ENCODE measurements at regions not wholly inside any gene's neighbourhood (a gene's known extent, or its start where the extent isn't known, plus 50 kb on each side); places are given as distances from the start of the nearest gene placed in this dataset.

DNA sequence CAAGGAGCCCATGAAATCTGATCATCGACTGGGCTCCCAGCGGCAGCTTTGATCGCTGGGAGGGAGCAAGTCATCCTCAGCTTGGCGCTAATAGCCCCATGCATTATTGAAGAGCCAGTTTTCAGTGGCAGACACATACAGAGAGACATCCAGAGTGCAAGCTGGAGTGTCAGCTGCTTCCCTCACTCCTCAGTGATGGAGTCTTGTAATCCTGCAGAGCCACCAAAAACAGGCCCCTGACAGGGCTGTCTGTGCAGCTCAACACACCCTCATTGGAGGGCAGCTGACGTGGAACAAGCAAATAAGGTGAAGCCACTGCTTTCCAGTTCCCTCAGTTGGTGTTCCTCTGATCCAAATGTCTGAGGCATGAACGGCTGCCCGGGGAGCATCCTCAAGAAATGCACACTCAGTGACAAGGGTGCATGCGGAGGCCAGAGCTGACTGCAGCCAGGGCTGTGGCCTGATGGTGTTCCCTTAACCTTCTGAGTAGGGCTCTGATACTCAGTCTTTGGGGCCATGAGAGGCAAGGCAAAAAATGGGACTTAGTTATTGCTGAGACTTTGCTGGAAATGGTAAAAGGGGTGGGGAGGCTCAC is 97.4 kb downstream of the RHOB start:
- Histone ChIP-seq H3K9me3 (replicated peaks in 1 of 3) (no peaks in the 10 kb centered on the region), H3K27me3 (no peaks in the 10 kb centered on the region), H3K36me3 (replicated peaks in 1 of 2) (no peaks in the 10 kb centered on the region), H3K4me3 (no peak overlapping the region), H3K27ac (no peak overlapping the region), H3K4me1 (replicated peaks in 1 of 2) (no peaks in the 10 kb centered on the region)
- 79 to 89% (median 82%) methylated on average over 7 to 8 of the region's 8 CpGs for WGBS, 4 donors
- intact Hi-C loops (cut with DNase I), result no loop called here
- TF ChIP-seq, protein P1, sequence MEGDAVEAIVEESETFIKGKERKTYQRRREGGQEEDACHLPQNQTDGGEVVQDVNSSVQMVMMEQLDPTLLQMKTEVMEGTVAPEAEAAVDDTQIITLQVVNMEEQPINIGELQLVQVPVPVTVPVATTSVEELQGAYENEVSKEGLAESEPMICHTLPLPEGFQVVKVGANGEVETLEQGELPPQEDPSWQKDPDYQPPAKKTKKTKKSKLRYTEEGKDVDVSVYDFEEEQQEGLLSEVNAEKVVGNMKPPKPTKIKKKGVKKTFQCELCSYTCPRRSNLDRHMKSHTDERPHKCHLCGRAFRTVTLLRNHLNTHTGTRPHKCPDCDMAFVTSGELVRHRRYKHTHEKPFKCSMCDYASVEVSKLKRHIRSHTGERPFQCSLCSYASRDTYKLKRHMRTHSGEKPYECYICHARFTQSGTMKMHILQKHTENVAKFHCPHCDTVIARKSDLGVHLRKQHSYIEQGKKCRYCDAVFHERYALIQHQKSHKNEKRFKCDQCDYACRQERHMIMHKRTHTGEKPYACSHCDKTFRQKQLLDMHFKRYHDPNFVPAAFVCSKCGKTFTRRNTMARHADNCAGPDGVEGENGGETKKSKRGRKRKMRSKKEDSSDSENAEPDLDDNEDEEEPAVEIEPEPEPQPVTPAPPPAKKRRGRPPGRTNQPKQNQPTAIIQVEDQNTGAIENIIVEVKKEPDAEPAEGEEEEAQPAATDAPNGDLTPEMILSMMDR (IDR thresholded peaks at IDR 0.05), result no peak
- TF ChIP-seq POLR2A (IDR thresholded peaks at IDR 0.05), result no peak
- no peak for DNase-seq

DNA sequence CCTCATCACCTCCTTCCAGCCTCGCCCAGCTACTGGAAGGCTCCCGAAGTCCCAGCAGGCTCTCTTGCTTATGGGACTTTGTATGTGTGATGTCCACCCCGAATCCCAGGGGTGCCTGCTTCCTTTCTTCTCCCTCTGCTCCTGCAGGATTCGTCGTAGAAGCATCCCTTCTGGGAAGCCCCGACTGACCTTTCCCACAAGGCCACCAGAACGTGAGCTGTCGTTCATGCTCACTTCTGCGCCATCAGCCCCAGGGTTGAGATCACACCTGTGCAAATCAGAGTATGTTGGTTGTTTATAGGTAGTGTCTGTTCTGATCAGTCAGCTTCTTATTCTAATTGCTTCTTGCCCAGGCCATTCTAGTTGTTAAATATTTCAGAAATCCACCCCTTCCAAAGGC is 101.8 kb downstream of the HS1BP3 start:
- Histone ChIP-seq H3K27ac (no peak overlapping the region), H3K4me3 (no peak overlapping the region), H3K27me3 (no peaks in the 10 kb centered on the region), H3K9me3 (replicated peaks in 1 of 3) (no peaks in the 10 kb centered on the region), H3K4me1 (replicated peaks in 1 of 2) (peaks cover 0 to 10% of the 10 kb centered on the region in 2 donors), H3K36me3 (replicated peaks in 1 of 2) (no peaks in the 10 kb centered on the region)
- no peak for DNase-seq
- 68 to 82% (median 73%) methylated on average over 9 of the region's 9 CpGs for WGBS, 4 donors
- intact Hi-C loops (cut with DNase I), result no loop called here
- TF ChIP-seq POLR2A (IDR thresholded peaks at IDR 0.05), result no peak
- TF ChIP-seq, protein P1 (IDR thresholded peaks at IDR 0.05), result no peak

DNA sequence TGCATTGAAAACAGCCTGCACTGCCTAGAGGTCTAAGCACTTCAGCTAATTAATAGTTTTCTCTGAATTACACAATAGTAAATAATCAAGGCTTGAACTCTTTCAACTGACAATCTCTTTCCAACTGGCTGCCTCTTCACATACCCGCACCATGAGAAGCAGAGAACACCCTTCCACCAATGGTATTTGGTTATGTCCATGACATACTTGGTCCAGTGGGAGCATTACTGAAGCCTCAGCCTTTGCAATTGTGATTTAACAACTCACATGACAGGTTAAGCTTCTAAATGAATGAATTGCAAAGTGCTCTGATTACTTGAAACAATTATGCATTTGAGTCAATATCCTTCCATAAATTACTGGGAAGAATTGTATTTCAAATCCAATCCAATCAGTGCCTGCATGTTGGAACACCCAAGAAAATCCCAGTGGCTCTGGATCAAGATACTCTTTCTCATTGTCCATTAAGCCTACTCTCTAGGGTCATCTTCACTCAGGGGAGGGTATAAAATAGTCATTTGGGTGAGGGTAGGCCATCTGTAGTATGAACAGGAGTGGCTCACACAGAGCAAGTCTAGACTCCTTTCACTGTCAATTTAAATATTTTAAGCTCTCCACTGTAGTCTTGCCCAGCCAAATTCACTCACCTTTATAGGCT is 101.1 kb downstream of the HS1BP3 start:
- 88 to 100% (median 99%) methylated on average over 1 of the region's 1 CpG for WGBS, 4 donors
- no peaks in the 10 kb centered on the region for H3K9me3 ChIP-seq (replicated peaks in 1 of 3)
- H3K36me3 ChIP-seq (replicated peaks in 1 of 2), result no peaks in the 10 kb centered on the region
- no peak overlapping the region for H3K27ac ChIP-seq
- no peak for DNase-seq
- no peaks in the 10 kb centered on the region for H3K27me3 ChIP-seq
- no peak overlapping the region for H3K4me3 ChIP-seq
- TF ChIP-seq, protein P1 (IDR thresholded peaks at IDR 0.05), result no peak
- TF ChIP-seq POLR2A (IDR thresholded peaks at IDR 0.05), result no peak
- intact Hi-C loops (cut with DNase I), result no loop called here
- peaks cover 0 to 10% of the 10 kb centered on the region in 2 donors for H3K4me1 ChIP-seq (replicated peaks in 1 of 2)

DNA sequence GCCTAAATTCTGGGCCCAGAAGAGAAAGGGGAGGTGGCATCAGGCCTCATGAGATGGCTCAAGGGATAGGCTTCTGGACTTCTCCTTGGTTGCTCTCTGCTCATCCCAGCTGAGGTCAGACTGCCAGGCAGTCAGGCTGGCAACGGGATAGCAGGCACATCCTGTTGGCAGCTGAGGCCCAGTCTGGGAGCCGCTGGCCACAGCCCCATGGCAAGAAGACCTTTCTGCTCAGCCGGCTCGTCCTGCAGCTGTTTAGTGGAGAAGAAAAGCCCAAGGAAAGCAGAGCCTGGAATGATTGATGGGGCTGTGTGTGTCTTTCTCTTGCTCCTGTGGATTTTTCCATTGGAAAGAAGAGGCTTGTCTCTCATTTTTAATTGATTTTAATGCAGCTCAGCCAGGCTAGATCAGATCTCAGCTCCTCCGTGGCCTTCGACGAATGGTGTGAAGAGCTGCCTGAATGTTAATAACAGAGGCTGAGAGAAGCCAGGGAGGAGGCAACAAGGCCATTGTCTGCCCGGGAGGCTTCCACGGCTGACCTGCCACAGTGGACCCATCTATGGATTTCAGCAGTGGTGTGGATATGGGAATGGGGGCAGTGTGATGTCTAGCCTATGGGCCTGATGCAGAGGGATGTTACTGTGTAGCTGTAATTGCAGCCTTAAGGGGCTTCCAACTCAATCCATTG is 99.5 kb downstream of the HS1BP3 start:
- Histone ChIP-seq H3K36me3 (replicated peaks in 1 of 2) (no peaks in the 10 kb centered on the region), H3K4me1 (replicated peaks in 1 of 2) (peaks cover 0 to 10% of the 10 kb centered on the region in 2 donors), H3K27me3 (no peaks in the 10 kb centered on the region), H3K27ac (peak overlapping the region in 3 of 5 donors; percentile 30 to 49 (median 36)), H3K9me3 (replicated peaks in 1 of 3) (no peaks in the 10 kb centered on the region), H3K4me3 (no peak overlapping the region)
- peak; percentile 44 to 83 (median 67) for DNase-seq
- peak in 1 of 2 donors; percentile 11 for TF ChIP-seq POLR2A (IDR thresholded peaks at IDR 0.05)
- TF ChIP-seq, protein P1 (IDR thresholded peaks at IDR 0.05), result peak in 2 of 6 experiments; percentile 19 to 20
- WGBS, 4 donors, result 36 to 51% (median 45%) methylated on average over 9 of the region's 9 CpGs
- intact Hi-C loops (cut with DNase I), result no loop called here

All from adrenal gland (tissue), 9 donors.